ENCODE measurements at regions not wholly inside any gene's neighbourhood (a gene's known extent, or its start where the extent isn't known, plus 50 kb on each side); places are given as distances from the start of the nearest gene placed in this dataset.

- TF ChIP-seq CTCF (IDR thresholded peaks at IDR 0.05; ENCODE audit: control extremely low read depth in 1 of 3, insufficient read depth in 1 of 3, low read depth in 1 of 3, low read length in 3 of 3), result no peak
- no peak for TF ChIP-seq HDAC2 (IDR thresholded peaks at IDR 0.05; ENCODE audit: borderline replicate concordance in 1 of 2, low read depth in 2 of 2, low read length in 2 of 2)
- no peak for TF ChIP-seq JUND (IDR thresholded peaks at IDR 0.05; ENCODE audit: low read length)
- TF ChIP-seq HDAC6 (IDR thresholded peaks at IDR 0.05; ENCODE audit: low read depth, low read length), result no peak
- TF ChIP-seq POLR2AphosphoS5 (IDR thresholded peaks at IDR 0.05; ENCODE audit: low read depth, low read length), result no peak
Measured at GRCh38 chr6:91802431-91802830, 1215.6 kb upstream of the MAP3K7 start.

All from H1 (cell line).